ENCODE measurements at regions not wholly inside any gene's neighbourhood (a gene's known extent, or its start where the extent isn't known, plus 50 kb on each side); places are given as distances from the start of the nearest gene placed in this dataset.

DNA sequence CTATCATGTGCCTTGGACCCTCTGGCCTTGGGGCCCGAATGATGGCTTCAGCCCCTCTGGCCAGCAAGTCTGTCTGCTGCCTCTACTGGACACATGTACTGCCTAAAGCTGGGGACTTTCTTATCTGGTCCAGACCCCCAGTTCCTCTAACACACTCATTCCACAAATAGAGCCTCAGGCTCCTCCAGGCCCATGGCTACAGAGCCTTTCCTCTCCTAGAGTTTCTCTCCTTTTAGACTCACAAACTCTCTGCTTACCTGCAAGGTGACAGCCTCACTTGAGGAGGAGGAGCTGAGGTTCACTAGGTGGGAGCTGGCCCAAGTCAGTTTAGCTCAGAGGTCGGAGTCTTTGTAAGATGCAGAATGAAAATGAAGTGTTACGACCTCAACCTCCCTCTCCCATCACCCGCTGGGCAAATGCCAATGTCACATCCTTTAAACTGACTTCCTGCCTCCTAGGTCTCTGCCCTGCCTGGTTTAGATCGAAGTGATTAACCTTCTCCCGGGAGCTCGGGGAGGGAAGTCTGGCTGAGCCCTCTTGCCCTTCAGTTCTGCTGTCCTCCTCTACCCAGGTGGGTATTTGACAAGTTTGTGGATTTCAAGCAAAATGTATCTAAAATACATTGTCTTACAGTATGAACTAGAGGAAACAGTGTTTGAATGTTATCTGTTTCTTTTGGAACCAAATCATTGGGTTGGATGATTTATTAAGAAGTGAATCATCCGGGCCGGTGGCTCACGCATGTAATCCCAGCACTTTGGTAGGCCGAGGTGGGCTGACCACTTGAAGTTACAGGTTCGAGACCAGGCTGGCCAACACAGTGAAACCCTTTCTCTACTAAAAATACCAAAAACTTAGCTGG is 71.9 kb upstream of the TNS3 start:
- intact Hi-C loops (cut with micrococcal nuclease), result loop anchor here (5.0 kb wide), 3 partner anchors 41 to 144 kb away; partner anchors contain the start of gene TNS3
- peak overlapping the region; percentile 97 for H2AK5ac ChIP-seq (ENCODE audit: low read depth, low read length)
- CTCF ChIA-PET, result interaction anchor here (0.6 kb wide), 1 partner anchor 144 kb away, joined by 3 read pairs; no protein-coding TSS in a partner anchor

More for the DNA sequence above, 71.9 kb upstream of the TNS3 start:
- Histone ChIP-seq H3K56ac (ENCODE audit: extremely low read depth, insufficient read depth, low read length) (no peak overlapping the region), H2BK15ac (ENCODE audit: low read depth, low read length) (peak overlapping the region; percentile 99), H3K79me1 (ENCODE audit: low read depth in 1 of 2, low read length in 2 of 2) (peaks cover 0 to 4% of the 10 kb centered on the region in 2 experiments; a peak in 1 of 4 replicates), H3K18ac (ENCODE audit: low read depth, low read length) (peak overlapping the region; percentile 47), H3K23ac (ENCODE audit: low read depth, low read length) (peak overlapping the region; percentile 79), H3K9me1 (ENCODE audit: insufficient read depth, low read length) (peaks cover 27% of the 10 kb centered on the region), H3K4me2 (ENCODE audit: low read depth, low read length) (no peak overlapping the region), H3K36me3 (ENCODE audit: control insufficient read depth, insufficient read depth, low read length) (no peaks in the 10 kb centered on the region), H4K20me1 (ENCODE audit: insufficient read depth, low read length) (no peaks in the 10 kb centered on the region), H3K4me3 (ENCODE audit: insufficient read depth, low read depth, low read length) (no peak overlapping the region), H4K8ac (ENCODE audit: low read depth in 2 of 2, low read length in 2 of 2) (peak overlapping the region; percentile 77 to 86), H3K4ac (ENCODE audit: low read depth, low read length) (peak overlapping the region; percentile 98), H3K4me1 (ENCODE audit: control insufficient read depth, insufficient read depth, low read length) (peaks cover 27% of the 10 kb centered on the region), H2AK9ac (replicated peaks; ENCODE audit: low read depth, low read length, poor library complexity) (peak overlapping the region; percentile 78), H3K9me3 (ENCODE audit: control insufficient read depth, insufficient read depth, low read length) (no peaks in the 10 kb centered on the region), H3K14ac (replicated peaks; ENCODE audit: low read depth, low read length) (peak overlapping the region; percentile 94), H2BK120ac (ENCODE audit: low read depth, low read length) (peak overlapping the region; percentile 98), H3K9ac (ENCODE audit: low read depth, low read length) (no peak overlapping the region), H4K91ac (ENCODE audit: insufficient read depth, low read depth, low read length) (peak overlapping the region; percentile 98), H2BK5ac (ENCODE audit: low read depth, low read length, poor library complexity, severe bottlenecking) (peak overlapping the region; percentile 60), H3K27ac (ENCODE audit: insufficient read depth, low read length) (peak overlapping the region; percentile 35; the same call in 1 of the 2 replicates), H2AFZ (replicated peaks; ENCODE audit: low read length, poor library complexity) (peak overlapping the region; percentile 76), H2BK20ac (ENCODE audit: low read depth, low read length) (peak overlapping the region; percentile 96), H3K27me3 (ENCODE audit: control insufficient read depth, insufficient read depth, low read length) (no peaks in the 10 kb centered on the region; the same call in 1 of the 2 replicates), H4K5ac (ENCODE audit: low read depth, low read length) (peak overlapping the region; percentile 26)
- in situ Hi-C loops (cut with MboI; ENCODE audit: low sequenced_read_pairs) (no loop called here), dilution Hi-C loops (cut with HindIII; ENCODE audit: low sequenced_read_pairs, unreplicated experiment) (no loop called here)
- TF ChIP-seq FOS (IDR thresholded peaks at IDR 0.05; ENCODE audit: low read depth, low read length) (peak; percentile 48; the same call in 1 of the 2 replicates), CTCF (conservative IDR thresholded peaks at IDR 0.05; ENCODE audit: low read depth, low read length) (no peak)
- no TSS peak for BruUV-seq (replicated peaks)
- peak; percentile 81 for DNase-seq
- no peak for ATAC-seq (ENCODE audit: low read depth)
- WGBS, 2 experiments (ENCODE audit: extremely low coverage in 2 of 2, insufficient read length in 1 of 2), result 100% methylated on average over 1 of the region's 12 CpGs; no CpG with 5 or more reads in 1 of the 2 experiments
- POLR2A ChIA-PET (ENCODE audit: unreplicated experiment), result no interaction called here
